GM21526 (cell line): ENCODE measurements at regions not wholly inside any gene's neighbourhood (a gene's known extent, or its start where the extent isn't known, plus 50 kb on each side); places are given as distances from the start of the nearest gene placed in this dataset.

Experiments used
- ATAC-seq: cut with Tn5 transposase; IDR thresholded peaks from one replicate; pipeline ENCODE4 v1.9.1; 2021; ENCODE audit warnings: moderate library complexity; ENCODE audit not compliant: unreplicated experiment, low FRiP score

DNA sequence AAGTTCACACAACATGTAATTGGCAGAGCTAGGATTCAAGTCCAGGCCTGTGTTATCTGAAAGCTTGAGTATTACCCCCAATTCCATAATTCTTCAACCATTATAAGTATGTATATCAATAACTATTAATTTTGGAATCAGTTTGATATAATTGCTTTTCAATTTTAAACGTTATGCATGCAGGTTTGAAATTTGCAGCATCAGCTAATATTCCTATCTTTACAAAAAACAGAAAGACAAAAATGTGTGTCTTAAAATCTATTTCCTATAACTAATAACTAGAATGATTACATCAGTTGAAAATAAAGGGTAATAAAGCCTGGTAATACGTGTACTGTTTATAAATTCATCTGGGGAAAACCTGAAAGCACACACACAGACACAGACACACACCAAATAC is 543.3 kb upstream of the PKDCC start:
- ATAC-seq: no peak

DNA sequence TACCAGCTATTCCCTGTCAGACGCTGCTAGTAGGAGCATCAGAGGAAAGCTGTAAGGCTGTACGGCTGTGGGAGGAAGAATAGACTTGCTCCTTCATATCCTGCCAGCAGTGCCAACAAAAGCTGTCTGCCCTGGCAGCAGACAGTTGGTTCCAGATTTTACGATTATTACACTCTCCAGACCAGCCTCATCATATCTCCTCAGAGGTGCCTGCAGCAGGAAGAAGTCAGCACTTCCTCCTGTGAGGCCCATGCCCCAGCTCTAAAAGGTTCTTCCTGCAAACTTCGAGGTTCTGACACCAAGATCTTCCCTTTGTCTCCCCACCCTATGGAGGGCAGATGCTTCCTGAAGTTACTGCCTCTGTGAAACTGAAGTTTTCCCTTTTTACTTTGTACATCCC is 537.7 kb upstream of the PKDCC start:
- no peak for ATAC-seq

DNA sequence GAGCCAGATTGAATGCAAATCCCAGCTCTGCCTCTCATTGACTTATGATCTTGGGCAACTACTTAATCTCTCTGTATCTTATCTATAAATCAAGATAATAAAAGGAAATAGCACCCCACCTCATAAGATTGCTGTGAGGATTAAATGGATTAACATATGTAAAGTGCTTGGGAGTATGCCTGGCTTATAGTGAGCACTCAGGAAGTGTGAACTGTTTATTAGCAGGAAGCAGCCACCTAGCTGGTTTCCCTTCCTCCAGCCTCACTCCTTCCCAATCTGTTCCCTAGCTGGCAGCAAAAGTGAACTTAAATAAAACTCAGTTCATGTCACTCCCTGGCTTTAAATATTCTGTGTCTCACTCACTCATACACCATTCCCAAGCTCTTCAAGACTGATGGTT is 526.6 kb upstream of the PKDCC start:
- ATAC-seq: no peak

DNA sequence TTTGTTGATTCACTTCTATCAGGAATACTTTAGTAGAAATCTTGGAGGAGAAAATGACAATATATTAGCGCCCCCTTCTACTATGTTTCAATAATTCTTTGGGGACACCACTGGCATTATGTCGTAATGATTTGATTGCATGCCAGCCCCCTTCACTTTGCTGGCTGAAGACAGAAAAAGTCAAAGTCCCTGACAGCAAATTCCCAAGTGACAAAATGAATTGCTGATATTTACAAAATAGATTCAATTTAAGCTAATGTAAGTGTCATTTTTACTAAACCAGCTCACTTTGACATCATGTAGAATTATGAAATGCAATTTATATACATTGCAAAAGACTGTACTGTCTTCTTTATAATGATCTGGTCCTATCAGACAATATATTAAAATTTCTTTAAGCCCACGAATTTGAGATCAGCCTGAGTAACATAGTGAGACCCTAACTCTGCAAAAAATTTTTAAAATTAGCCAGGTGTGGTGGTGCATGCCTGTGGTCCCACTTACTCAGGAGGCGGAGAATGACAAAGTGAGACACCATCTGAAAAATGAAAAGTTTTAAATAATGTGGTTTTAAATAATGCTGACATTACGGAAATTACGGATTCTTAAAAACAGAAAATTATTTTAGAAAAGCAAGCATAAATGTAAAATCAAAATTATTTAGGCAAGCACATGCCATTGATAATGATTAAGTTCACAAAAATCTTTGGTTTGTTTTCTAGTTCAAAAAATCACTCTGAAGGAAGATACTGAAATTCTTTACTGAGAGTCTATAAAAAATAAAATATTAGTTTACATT is 520.1 kb upstream of the PKDCC start:
- ATAC-seq: no peak

DNA sequence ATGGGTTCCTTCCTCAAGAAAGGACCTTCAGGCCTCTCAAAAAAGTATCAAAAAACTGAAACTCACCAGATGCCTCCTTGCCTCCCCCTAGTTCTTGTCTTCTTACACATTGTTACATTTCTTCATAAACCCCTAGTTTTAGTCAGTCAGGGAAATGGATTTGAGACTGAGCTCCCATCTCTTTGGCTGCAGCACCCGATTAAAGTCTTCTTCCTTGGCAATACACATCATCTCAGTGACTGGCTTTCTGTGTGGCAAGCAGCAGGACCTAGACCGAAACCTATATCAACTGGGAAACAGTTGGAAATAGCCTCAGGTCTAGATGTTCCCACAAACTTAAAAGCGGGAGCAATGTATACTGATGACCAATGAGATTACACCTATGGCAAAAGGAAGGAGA is 512.2 kb upstream of the PKDCC start:
- no peak for ATAC-seq

DNA sequence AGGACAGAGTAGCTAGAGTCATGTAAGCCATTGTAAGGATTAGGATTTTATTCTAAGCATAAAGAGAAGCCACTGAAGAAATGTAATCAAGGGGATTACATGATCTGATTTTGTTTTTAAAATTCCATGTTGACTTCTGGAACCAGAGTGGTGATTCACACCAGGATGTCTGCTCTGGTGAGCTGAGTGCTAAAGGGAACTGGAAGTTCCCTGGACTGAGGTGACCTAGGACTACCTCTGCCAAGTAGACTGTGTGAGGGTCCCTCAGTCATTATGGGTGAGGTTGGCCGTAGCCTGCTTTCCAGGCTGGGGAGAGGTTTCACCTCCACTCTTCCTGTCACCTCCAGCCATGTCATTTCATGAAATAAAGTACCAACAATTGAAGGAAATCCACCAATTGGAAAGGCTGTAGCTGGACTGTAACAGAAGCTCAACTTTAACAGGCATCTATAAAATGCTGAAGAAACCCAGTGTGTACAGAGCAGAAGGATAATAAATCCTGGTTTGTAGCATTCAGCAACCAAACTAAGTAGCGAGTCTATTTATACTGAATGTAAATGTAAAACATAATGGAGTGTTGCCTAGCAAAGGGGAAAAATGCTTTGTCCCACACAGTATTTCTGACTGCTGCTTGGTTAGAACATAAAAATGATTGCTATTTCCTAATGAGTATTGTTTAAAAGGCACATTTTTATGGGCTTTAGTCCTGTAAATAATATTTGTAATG is 507.4 kb upstream of the PKDCC start:
- no peak for ATAC-seq

DNA sequence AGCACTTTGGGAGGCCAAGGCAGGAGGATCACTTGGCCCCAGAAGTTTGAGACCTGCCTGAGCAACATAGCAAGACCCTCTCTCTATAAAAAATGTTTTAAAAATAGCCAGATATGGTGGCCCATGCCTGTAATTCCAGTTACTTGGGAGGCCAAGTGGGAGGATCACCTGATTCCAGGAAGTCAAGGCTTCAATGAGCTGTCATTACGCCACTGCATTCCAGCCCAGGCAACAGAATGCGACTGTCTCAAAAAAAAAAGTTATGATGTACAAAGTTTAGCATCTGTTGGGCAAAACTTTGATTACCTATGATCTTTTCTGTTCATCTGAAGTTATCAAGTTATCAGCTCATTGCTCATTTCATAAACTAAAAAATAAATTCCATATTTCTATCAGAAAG is 504.1 kb upstream of the PKDCC start:
- no peak for ATAC-seq

DNA sequence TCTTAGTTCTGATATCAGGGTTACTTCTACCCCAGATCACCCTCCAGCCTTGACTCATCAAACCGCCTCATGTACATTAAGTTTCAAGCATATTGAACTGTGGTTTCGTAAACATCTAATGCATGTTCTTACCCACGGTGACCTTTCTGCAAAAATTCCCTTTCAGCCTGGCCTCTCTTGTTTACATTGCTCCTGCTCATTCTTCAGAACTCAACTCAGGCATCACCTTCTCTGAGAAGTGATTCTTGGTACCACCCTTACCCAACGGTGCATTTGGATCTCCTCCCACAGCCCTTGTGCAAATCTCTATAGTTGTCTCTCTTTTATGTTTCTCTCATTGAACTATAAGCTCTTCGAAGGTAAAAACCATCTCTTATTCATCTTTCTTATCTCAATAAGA is 503.1 kb upstream of the PKDCC start:
- ATAC-seq: no peak

DNA sequence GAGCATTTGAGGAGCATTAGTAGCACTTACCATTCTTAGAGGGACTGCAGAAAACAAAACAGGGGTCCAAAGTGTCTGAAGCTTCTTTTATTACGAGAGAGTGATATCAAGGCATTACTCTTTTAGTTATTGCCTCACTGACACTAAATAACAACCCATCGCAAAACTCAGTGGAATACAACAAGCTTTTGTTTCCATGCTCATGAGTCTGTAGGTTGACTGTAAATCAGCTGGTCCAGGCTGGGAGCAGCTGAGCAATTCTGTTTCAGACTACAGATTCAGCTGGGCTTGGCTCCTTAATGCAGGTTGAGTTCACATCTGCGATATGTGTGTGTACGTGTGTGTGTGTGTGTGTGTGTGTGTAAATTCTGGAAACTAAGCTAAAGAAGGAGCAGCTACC is 501.8 kb upstream of the PKDCC start:
- ATAC-seq: no peak

DNA sequence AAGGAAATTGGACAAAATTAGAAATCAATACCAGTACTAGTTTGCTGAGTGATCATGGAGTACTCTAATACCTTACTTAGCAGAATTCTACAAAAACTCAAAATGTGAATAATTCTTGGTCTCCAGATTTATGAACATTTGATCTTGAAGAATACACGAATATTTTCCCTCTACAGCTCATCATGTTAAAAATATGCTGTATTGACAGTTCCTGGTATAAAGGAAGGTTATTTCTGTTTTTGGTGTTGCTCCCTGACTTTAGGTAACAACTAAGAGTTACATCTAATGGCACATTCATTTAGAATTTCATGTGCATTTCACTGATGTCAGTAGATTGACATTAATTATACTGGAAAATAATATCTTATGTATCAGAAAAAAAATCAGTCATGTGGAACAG is 479.2 kb upstream of the PKDCC start:
- no peak for ATAC-seq

DNA sequence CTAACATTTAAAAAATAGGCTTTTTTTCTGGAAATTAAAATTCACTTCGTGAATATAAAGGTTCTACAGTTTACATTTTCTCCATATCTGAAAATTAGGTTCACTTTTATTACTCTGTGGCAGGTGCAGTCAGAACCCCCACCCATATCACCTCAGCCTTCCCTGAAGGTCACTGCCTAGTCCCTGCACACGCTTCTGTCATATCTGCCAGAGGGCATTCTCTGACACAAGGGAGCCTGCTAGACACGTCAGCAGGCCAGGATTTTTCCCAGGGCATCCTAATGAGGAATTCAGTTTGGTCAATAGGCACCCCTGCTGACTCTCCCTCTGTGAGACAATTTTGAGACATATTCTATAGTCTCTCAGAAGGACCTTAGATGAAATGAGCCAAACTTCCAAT is 475.7 kb upstream of the PKDCC start:
- no peak for ATAC-seq

DNA sequence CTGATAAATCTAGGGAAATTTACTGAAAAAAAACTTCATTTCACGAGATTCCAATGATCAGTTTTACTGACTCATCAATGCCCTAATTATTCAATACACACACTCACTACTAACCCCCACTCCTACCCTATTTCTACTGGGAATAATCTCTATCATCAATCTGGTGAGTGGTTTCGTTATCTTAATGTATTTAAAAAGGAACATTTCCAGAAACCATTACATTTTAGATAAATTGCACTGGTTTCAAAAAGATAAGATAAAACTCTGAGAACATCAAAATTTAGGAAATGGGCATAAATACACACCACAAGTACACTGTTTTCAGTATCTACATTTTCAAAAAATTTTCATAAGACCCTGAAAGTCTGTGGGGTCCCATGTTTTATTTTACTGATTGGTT is 471.4 kb upstream of the PKDCC start:
- no peak for ATAC-seq

DNA sequence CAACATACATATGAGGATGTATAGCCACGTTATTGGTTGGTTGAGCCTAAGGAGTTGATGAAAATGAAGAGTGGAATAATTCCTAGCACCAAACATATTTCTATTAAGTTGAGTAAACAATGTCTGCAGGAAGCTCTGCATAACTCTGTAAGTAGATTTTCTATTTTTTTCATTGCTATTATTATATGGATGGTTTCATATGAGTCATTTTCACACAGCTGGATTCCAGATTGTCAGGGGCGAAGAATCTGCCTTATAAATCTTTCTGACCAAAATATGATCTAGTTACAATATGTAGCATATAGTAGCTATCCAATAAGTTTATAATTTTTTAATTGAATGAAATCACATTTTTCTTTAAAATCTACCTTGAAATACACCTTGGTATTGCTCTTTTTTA is 468.0 kb upstream of the PKDCC start:
- no peak for ATAC-seq

DNA sequence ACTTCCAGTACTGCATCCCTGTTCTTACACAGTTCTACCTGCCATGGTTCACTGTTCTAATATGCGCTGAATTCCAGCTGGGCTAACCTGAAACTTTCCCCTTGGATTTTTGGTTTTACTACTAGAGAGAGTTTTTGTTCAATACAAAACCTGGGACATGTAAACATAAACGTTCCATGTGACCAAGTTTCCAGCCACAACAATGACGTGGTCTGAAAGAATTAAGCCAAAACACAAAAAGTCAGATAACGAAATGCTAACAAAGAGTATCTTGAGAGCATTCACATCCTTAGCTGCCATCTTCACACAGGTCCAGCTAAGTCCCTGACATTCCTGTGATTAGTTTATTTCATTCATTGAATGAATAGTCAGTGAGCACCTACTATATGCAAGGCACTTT is 467.0 kb upstream of the PKDCC start:
- no peak for ATAC-seq

DNA sequence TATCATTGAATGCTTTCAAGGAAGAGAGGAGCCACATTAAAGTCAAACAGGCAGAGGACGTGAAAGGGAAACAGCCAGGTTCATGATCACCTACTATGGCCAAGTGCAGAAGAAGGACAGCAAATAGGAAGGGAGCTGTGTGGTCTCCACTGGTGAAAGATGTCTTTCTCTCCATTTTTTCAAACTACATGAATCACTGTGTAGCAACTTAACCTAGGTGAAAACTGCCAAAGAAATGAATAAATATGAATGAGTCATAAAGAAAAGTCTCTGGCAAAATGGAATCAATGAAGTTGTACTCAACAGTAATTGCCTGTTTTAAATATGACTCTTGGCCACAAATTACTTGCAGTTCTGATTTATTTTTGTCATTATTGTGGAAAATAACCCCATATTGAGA is 452.6 kb upstream of the PKDCC start:
- no peak for ATAC-seq

DNA sequence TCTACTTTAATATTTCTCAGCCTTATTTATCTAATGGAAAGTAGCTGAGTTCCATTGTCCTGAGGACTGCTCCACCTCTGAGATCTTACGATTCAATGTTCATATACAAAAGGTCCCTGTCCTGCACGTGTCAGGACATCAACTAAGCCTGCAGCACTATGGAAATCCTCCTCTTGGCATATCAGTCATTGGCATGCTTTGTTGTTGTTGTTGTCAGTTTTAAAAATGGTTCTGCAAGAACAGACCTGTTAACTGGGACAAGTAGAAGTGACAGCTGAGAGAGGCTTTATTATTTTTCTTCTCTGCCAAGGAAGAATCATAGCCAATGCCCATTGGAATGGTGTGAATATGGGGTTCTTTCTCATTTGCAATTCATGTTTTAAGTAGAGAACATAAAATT is 450.1 kb upstream of the PKDCC start:
- ATAC-seq: no peak

DNA sequence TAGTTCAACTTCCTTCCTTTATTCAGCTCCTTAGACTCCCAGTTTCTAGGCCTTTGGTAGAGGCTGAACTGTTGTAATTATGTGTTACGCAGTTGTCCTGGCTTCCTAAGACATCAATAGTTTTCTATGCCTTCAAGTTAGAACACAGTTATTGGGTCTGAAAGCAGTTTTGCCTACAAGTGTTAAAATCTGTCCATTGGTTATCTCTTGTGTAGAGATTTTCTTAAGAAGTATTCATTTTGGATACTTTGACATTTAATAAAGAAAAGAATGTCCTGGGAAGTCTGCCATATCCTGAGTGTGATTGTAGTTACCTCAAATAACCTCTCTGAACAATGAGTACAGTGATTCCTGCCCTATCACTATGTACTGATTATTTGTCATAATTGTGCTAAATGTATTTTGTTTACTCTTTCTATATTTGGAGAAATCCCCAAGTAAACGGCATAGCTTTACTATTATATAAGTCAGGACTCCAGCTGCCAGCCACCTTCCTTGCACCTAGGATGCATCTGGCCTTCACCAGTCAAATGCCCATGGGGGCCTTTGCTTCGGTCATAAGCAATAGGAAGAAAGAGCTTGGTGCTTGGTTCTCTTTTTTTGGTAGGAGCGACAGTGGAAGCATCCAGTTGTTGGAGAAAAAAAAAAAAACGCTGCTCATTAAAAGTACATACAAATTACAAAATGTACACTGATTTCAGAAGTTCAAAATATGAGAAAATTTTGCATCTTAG is 449.5 kb upstream of the PKDCC start:
- ATAC-seq: no peak

DNA sequence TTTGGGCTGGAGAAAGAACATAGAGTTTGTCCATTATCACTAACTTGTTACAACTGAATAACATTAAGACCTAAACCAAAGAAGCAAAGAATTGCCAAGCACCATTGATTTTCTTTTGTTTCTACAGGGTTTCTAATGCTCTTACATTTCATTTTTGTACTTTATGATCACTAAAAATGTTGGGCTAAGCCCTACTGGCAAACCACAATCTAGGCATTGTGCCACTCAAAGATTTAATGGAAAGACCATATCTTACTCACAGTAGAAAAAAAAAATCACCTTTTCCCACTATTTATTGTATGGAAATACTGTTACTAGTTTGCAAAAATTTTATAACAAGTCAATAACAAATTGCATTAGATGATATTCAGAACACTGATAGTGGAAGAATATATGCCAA is 447.4 kb upstream of the PKDCC start:
- no peak for ATAC-seq

DNA sequence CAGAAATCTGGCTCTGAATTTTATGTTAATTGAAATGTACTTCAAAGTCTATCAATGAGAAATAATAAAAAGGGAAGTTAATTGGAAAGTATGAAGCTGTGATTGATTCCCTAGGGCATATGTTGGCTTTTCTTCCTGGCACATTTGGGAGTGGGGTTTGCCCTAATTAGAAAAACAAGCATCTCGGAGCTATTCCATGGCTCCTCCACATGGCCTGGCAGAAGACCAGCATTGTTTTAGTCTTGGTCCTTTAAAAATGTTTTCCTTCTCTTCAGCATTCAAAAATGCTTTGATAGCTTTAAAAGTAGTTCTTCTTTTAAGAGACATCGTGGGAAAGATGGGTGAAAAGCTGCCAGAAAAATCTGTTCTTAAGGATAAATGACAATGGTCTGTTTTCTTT is 445.5 kb upstream of the PKDCC start:
- no peak for ATAC-seq

DNA sequence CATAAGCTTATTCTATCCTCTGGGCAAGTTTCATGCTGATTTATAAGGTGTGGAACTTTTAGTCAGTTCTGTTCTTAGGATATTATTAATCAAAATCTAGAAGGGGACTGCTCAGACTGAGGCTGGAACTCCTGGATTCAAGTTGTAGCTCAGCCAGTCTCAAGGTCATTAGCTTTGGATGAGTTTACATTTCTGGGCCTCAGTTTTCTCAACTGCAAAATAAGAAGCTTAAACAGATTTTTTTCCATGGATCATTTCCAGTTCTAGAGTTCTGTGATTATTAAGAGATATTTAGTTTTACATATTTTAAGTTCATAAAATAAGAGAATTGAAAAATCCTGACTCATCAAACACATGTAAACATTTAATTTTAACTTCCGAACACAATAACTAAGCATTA is 442.5 kb upstream of the PKDCC start:
- ATAC-seq: no peak

DNA sequence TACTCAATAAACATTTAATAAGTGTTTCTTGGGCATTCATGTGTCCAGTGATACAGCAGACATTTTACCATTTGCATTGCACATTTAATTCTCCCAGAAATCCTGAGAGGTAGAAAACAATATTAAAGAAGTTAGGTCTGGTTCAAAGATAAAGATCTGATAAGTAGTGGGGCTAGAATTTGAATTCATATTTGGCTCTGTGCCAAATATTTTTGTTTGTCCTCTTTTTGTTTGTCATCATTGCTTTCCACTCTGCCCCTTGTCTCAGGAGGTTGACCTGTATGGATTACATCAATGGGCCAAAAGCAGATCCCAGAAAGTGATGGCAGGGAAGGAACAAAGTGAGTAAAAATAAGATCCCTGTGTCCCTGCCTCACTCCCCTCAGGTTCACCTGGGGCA is 441.9 kb upstream of the PKDCC start:
- no peak for ATAC-seq
